Peyer's patch (tissue), 4 donors: ENCODE measurements at regions not wholly inside any gene's neighbourhood (a gene's known extent, or its start where the extent isn't known, plus 50 kb on each side); places are given as distances from the start of the nearest gene placed in this dataset.

ENCODE experiments used
- CTCF ChIP-seq, 6 experiments: fragments of 450-650 bp in 4 of 6; fragments of 200-600 bp in 2 of 6; sonication (generic) in 1 of 6; IDR thresholded peaks; one replicate each; pipeline ENCODE4 v1.5.1; 2017 to 2019; ENCODE audit warnings: antibody characterized with exemption in 6 of 6, mild to moderate bottlenecking in 3 of 6, moderate library complexity in 1 of 6
- POLR2A ChIP-seq, 2 donors: fragments of 450-650 bp; IDR thresholded peaks; one replicate each; pipeline ENCODE4 v1.5.1; 2017; ENCODE audit warnings: antibody characterized with exemption in 2 of 2, mild to moderate bottlenecking in 2 of 2, moderate library complexity in 2 of 2

GRCh38 chr13:91178099-91178498 lies 169.4 kb upstream of the MIR17HG start:
- TF ChIP-seq CTCF (IDR thresholded peaks at IDR 0.05) (no peak), POLR2A (IDR thresholded peaks at IDR 0.05) (no peak)
